ENCODE measurements at regions not wholly inside any gene's neighbourhood (a gene's known extent, or its start where the extent isn't known, plus 50 kb on each side); places are given as distances from the start of the nearest gene placed in this dataset.

- H3K4me3 ChIP-seq: no peak overlapping the region
- ATAC-seq: no peak
- H3K27me3 ChIP-seq (ENCODE audit: low read depth): no peaks in the 10 kb centered on the region
- no peaks in the 10 kb centered on the region for H3K36me3 ChIP-seq
- TF ChIP-seq CTCF (IDR thresholded peaks at IDR 0.05): no peak
- no peak overlapping the region for H3K27ac ChIP-seq
- DNase-seq: no peak
- intact Hi-C loops (cut with DNase I): no loop called here
- H3K4me1 ChIP-seq: no peaks in the 10 kb centered on the region
- H3K9me3 ChIP-seq: no peaks in the 10 kb centered on the region
Measured at GRCh38 chr13:111394211-111394922, 73.9 kb downstream of the TEX29 start.

GRCh38 chr13:111395511-111396393 lies 75.3 kb downstream of the TEX29 start:
- H3K27ac ChIP-seq: no peak overlapping the region

GRCh38 chr13:111396457-111396856 lies 76.0 kb downstream of the TEX29 start:
- Histone ChIP-seq H3K36me3 (no peaks in the 10 kb centered on the region), H3K9me3 (no peaks in the 10 kb centered on the region), H3K27me3 (ENCODE audit: low read depth) (no peaks in the 10 kb centered on the region), H3K4me3 (no peak overlapping the region), H3K27ac (no peak overlapping the region), H3K4me1 (no peaks in the 10 kb centered on the region)
- intact Hi-C loops (cut with DNase I): no loop called here
- no peak for ATAC-seq
- TF ChIP-seq CTCF (IDR thresholded peaks at IDR 0.05): no peak
- no peak for DNase-seq

More at GRCh38 chr13:111395511-111396393, 75.3 kb downstream of the TEX29 start:
- Histone ChIP-seq H3K36me3 (no peaks in the 10 kb centered on the region), H3K27me3 (ENCODE audit: low read depth) (no peaks in the 10 kb centered on the region), H3K9me3 (no peaks in the 10 kb centered on the region), H3K4me1 (no peaks in the 10 kb centered on the region), H3K4me3 (no peak overlapping the region)
- DNase-seq (no peak), ATAC-seq (no peak)
- intact Hi-C loops (cut with DNase I): no loop called here
- TF ChIP-seq CTCF (IDR thresholded peaks at IDR 0.05): no peak

DNA sequence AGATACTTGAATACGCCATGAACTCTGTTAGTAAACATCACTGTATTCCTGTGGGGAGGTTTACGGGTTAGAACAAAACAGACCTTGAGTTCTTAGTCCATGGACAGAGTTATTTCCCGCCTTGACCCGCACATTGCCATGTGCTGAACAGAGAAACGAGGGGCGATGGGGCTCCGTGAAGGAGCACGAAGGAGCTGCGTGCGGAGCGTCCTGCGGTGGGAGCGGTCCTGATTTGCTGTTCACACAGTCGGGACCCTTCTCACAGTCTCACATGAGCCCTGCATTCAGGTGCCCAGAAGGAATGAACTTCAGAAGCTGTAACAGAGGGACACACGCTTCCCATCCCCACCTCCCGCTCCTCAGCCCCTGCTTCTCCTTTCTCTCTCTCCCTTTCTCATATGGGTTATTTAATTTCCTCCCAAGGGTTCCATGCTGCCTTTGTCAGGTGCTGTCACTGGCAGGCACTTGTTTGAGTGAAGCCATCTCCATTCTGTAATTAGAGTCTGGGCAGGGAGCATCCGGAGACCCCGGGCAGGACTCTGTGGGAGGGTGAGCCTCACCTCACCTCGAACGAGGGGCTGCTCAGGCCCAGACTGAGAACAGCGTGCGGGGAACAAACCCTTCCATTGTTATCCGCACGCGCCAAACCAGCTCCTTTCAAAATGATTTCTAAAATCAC lies 76.9 kb downstream of the TEX29 start:
- ATAC-seq: no peak

More for the DNA sequence above, 76.9 kb downstream of the TEX29 start:
- no peak for TF ChIP-seq CTCF (IDR thresholded peaks at IDR 0.05)
- no peak overlapping the region for H3K27ac ChIP-seq
- no peaks in the 10 kb centered on the region for H3K36me3 ChIP-seq
- DNase-seq: no peak
- H3K27me3 ChIP-seq (ENCODE audit: low read depth): no peaks in the 10 kb centered on the region
- no peaks in the 10 kb centered on the region for H3K4me1 ChIP-seq
- no peaks in the 10 kb centered on the region for H3K9me3 ChIP-seq
- intact Hi-C loops (cut with DNase I): no loop called here
- no peak overlapping the region for H3K4me3 ChIP-seq
